Brain microvascular endothelial cell (primary cell): ENCODE measurements at regions not wholly inside any gene's neighbourhood (a gene's known extent, or its start where the extent isn't known, plus 50 kb on each side); places are given as distances from the start of the nearest gene placed in this dataset.

Experiments
- DNase-seq: peaks from one replicate; pipeline ENCODE4 v3.0.0-alpha.2; 2020
- H3K27ac ChIP-seq: fragments of 250-450 bp; sonication (Bioruptor Pico); 2 replicates; pipeline ENCODE4 v1.5.1; 2020; ENCODE audit warnings: mild to moderate bottlenecking, moderate library complexity
- H3K27me3 ChIP-seq: fragments of 250-450 bp; sonication (Bioruptor Pico); replicated peaks from 2 replicates; pipeline ENCODE4 v1.5.1; 2020; ENCODE audit warnings: mild to moderate bottlenecking
- H3K36me3 ChIP-seq: fragments of 250-450 bp; sonication (Bioruptor Pico); replicated peaks from 2 replicates; pipeline ENCODE4 v1.5.1; 2020; ENCODE audit warnings: mild to moderate bottlenecking
- H3K4me3 ChIP-seq: 2 replicates; pipeline ENCODE4 v1.5.1; 2011; ENCODE audit warnings: low read depth, mild to moderate bottlenecking, control low read depth, low read length, moderate library complexity
- CTCF ChIP-seq: IDR thresholded peaks from 2 replicates; pipeline ENCODE4 v1.5.1; 2011; ENCODE audit warnings: low read depth, mild to moderate bottlenecking, moderate library complexity, low read length, control low read depth, inconsistent platforms; ENCODE audit errors: missing control alignments
- in situ Hi-C: cut with HindIII; loops from 2 replicates; pipeline ENCODE4 v1.10.0; 2017; ENCODE audit warnings: low sequenced_read_pairs, low pct_ligation_motif_present

GRCh38 chr4:136516371-136516770 lies 1015.9 kb downstream of the PCDH18 start:
- no peaks in the 10 kb centered on the region for H3K36me3 ChIP-seq
- no peak overlapping the region for H3K27ac ChIP-seq
- DNase-seq = no peak
- no peak overlapping the region for H3K4me3 ChIP-seq
- in situ Hi-C loops = no loop called here
- H3K27me3 ChIP-seq = no peaks in the 10 kb centered on the region
- no peak for TF ChIP-seq CTCF

GRCh38 chr4:136505020-136505419 lies 1027.3 kb downstream of the PCDH18 start:
- no peaks in the 10 kb centered on the region for H3K27me3 ChIP-seq
- TF ChIP-seq CTCF = no peak
- no peak for DNase-seq
- no peaks in the 10 kb centered on the region for H3K36me3 ChIP-seq
- H3K27ac ChIP-seq = no peak overlapping the region
- in situ Hi-C loops = no loop called here
- no peak overlapping the region for H3K4me3 ChIP-seq

DNA sequence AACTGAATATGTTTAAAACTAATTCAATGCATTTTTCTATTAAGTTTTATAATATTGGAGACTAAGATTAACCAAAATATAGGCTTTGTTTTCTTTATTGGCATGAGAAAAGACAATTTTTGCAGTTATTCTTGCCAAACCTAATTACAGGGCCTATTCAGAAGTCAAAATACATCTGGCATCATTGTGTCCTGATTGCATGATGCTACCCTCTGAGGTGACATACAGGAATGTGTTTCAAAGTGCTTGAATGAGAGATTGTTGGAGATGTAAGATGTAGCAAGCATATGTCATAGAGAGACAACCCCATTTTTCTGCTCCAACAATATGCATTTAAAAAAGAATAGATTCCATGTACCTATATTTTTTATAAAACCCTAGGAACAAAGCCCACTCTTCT lies 1036.4 kb downstream of the PCDH18 start:
- TF ChIP-seq CTCF = no peak
- in situ Hi-C loops = no loop called here
- Histone ChIP-seq H3K27me3 (no peaks in the 10 kb centered on the region), H3K36me3 (no peaks in the 10 kb centered on the region), H3K4me3 (no peak overlapping the region), H3K27ac (no peak overlapping the region)
- DNase-seq = no peak

DNA sequence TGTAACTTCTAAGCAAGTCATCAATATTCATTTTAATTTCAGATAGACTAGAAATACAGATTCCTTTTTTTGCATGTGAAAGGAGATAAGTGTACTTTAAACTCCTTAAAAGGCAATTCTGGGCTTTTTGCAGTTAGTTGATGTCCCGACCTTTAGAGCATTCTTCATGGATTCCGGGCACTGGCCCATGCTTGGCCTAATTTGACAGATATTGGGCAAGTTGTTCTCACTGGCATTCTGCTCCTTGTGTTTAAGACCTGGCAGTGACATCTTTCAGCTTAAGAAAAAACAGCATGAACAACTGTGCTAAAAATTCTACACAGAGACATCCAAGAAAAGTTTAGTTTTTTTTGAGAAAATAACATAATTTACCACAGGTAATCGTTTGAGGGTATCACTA lies 1037.2 kb downstream of the PCDH18 start:
- Histone ChIP-seq H3K27me3 (no peaks in the 10 kb centered on the region), H3K27ac (no peak overlapping the region), H3K36me3 (no peaks in the 10 kb centered on the region), H3K4me3 (no peak overlapping the region)
- DNase-seq = no peak
- in situ Hi-C loops = no loop called here
- TF ChIP-seq CTCF = no peak

DNA sequence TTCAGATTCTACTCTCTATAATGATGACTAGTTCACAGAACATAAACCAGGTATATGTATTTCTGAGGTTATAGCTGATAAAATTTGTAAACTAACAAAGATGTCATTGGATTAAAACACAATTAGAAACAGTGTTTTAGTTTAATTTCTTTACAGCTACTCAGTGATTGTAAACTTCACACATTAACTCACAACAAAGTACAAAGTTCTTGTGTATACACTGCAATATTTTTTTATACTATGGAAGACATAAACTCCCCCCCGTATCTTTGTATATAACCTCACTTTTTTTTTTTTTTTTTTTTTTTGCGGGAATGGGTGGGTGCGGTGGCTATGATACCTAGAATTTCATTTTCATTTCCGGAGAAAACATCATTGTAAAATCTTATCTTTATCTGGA lies 1043.2 kb downstream of the PCDH18 start:
- no peak for DNase-seq
- no peak for TF ChIP-seq CTCF
- no peak overlapping the region for H3K4me3 ChIP-seq
- H3K36me3 ChIP-seq = no peaks in the 10 kb centered on the region
- H3K27ac ChIP-seq = no peak overlapping the region
- in situ Hi-C loops = no loop called here
- no peaks in the 10 kb centered on the region for H3K27me3 ChIP-seq

DNA sequence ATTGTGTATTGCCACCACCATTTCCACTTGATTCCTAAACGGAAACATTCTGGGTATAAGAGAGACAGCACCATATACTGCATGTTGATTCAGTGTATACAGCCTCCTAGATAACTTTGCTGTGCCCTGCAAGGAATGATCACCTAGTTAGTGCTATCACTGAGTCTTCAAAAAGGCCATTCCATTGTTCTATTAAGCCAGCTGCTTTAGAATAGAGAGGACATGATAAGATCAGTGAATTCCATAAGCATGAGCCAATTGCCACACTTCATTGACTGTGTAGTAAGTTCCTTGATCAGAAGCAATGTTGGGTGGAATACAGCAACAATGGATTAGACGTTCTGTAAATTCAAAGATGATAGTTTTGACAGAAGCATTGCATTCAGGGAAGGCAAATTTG lies 1047.3 kb downstream of the PCDH18 start:
- peak; percentile 5 for DNase-seq
- in situ Hi-C loops = no loop called here
- TF ChIP-seq CTCF = no peak
- H3K36me3 ChIP-seq = no peaks in the 10 kb centered on the region
- H3K4me3 ChIP-seq = no peak overlapping the region
- no peaks in the 10 kb centered on the region for H3K27me3 ChIP-seq
- no peak overlapping the region for H3K27ac ChIP-seq
